AG08395 (cell line): ENCODE measurements at regions not wholly inside any gene's neighbourhood (a gene's known extent, or its start where the extent isn't known, plus 50 kb on each side); places are given as distances from the start of the nearest gene placed in this dataset.

Source experiments
- DNase-seq: peaks from one replicate; pipeline ENCODE4 v3.0.0; 2012; ENCODE audit warnings: mixed read lengths, low spot score

DNA sequence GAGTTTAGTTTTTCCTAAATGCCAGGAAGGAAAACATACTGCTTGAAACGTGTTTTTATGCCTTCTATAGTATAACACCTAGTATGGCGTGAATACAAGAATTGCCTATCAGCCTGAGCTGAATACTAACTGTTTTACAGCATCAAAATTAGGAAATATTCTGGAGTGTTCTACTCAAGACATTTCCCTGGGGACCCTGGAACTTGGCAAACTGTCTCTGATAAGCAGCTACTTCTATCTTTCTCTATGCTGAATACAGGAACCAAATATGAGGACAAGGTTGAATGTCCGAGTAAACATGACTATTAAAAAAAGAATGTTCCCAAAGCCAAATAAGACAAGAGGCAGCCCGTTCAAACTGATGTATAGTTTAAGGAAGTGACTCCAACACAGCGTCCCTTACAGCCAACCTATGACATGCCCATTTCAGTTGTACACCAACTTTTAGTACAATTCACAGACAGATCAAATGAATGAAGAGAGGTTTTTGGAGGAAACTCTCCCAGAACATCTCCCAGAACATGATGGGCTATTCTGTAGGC is 951.3 kb upstream of the ACVR2A start:
- no peak for DNase-seq

DNA sequence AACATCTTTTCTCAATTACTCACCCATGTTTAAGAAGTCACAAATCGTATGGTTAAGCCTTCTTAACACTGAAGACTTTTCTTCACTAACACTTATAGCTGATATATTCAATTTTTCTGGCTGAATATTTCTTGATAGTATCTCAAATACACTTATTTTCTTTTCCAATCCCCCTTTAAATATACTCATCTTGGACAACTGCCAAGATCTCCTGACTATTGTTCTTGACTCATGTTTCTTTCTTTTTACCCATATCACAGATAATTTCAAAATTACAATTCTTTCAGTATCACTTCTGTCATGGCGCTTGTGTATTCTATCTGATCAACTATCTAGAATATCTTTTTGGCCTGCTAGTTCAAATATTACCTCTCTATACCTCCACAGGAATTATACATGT is 954.3 kb upstream of the ACVR2A start:
- no peak for DNase-seq

DNA sequence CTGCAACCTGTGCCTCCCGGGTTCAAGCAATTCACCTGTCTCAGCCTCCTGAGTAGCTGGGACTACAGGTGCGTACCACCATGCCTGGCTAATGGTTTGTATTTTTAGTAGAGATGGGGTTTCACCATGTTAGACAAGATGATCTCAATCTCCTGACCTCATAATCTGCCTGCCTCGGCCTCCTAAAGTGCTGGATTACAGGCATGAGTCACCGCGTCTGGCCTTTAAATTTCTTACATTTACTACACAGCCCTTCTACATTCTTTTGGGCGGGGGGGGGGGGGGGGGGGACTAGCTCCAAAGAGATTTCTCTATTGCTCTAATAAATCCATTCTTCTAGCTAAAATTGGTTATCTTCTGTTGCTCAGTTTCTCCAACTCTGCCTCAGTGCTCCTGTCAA is 964.9 kb upstream of the ACVR2A start:
- no peak for DNase-seq

DNA sequence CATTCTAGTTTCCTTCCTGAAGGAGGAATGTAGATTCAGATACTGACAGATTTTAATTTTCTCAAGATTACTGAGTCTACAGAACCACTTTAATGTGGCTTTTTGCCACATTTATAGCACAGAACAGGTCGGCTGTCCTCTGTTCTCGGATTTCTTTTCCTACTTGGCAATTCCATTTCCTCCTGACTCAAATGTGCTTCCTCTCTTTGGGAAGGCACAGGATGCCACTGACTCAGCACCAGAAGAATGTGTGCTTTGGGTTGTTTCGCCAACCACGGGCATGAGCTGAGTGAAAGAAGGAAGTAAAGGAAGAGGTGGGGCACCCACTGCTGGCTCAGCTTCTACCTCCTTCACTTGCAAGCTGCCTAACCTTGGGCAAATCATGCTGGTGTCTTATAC is 970.6 kb upstream of the ACVR2A start:
- DNase-seq = peak; percentile 10

DNA sequence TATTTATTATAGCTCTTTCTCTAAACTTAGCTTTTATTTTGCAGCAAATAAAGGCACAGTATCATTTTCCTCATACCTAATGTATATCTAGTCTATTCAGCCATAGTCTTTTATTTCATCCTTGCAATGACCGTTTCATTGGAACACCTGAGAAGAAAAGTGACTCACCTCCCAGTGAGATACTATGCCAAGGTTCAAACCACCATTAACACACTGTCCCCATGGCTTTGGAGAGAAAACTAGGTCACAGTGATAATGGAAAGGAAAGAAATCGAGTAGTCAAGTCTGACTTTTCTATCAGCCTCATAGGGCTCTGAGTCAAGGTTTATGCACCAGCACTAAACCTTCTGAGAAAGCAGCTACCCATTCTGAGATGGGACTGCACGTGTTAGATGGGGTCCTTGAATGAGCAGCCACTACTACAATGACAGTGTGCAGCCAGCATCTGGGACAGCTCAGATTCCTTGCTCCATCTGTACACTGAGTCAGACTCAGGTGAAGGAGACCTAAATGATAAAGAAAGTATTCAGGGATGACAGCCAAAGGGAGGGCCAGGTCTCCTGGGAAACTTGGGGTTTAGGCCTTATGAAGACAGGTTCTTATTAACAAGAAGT is 971.1 kb upstream of the ACVR2A start:
- no peak for DNase-seq

DNA sequence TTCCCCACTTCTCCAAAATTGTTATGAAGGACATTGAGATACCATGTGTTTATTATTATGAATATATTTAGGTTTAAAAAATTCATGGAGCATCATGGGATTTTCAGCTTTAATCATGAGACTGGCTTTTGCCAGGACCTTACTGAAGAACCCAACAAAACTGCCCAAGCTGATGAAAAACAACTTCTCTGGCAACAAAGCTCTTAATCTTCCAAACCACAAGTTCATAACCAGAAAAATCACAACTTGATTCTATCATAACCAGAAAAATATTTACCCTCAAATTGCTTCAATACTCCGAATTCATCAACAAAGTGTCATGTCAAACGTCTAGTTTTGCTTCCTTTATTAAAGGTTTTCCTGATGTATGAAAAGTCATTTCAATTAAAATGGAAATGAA is 971.8 kb upstream of the ACVR2A start:
- DNase-seq = no peak

DNA sequence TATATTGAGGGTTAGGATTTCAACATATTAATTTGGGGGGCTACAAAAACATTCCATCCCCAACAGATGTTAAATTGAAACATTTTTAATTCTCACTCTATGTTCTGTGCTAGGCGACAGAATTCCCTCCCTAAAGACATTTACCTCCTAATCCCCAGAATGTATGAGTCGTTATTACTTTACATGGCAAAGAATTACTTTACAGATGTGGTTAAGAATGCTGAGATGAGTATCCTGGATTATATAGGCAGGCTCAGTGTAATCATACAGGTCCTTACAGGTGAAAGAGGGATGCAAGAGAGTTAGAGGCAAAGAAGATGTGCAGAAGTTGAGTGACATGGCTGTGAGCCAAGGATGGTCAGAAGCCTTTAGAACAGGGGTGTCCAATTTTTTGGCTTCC is 974.1 kb upstream of the ACVR2A start:
- DNase-seq = no peak

DNA sequence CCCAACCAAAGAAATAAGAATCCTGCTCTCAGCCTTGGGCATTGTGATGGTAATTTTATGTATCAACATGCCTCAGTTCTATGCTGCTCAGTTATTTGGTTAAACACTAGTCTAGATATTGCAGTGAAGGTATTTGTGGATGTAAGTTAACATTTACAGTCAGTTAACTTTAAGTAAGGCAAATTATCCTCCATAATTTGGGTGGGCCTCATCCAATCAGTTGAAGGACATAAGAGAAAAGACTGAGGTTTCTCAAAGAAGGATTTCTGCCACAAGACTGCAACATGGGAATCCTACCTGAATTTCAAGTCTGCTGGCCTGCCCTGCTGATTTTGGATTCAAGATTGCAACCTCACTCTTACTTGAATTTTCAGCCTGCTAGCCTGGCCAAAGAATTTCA is 975.5 kb upstream of the ACVR2A start:
- DNase-seq = no peak

DNA sequence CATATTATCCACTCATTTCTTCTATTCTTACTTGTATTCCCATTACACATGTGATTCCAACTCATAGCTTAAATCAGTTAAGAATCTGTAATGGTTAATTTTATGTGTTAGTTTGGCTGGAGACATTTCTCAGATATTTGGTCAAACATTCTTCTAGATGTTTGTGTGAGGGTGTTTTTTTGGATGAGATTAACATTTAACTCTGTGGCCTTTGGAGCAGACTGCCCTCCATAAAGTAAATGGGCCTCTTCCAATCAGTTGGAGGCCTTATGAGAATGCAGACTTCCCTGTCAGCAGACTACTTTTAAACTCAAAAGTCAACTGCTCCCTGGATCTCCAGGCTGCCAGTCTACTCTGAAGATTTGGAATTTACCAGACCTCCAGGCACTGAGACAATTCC is 976.8 kb upstream of the ACVR2A start:
- DNase-seq = no peak

DNA sequence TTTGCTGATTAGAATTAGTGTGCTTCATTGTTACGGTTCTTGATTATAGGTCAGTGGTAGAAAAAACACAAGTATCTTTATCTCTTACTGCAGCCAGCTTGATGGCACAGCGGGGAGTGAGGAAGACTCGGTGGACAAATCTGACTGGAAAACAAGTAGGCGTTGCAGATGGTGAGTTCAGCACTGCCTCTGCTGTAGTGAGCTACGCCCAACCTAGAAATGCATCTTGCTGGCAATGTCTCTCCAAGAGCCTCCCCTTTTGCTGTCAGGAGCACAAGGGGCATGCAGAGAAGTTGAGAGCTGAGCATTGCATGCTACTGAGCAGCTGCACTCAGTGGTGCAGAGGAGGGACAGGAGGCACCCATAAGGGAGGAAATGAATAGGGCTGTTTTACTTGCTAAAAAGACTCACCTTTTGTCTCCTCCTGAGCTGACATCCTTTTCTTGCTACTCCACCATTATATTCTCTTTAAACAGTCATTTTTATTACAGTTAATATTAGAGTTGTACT is 977.3 kb upstream of the ACVR2A start:
- DNase-seq = no peak

DNA sequence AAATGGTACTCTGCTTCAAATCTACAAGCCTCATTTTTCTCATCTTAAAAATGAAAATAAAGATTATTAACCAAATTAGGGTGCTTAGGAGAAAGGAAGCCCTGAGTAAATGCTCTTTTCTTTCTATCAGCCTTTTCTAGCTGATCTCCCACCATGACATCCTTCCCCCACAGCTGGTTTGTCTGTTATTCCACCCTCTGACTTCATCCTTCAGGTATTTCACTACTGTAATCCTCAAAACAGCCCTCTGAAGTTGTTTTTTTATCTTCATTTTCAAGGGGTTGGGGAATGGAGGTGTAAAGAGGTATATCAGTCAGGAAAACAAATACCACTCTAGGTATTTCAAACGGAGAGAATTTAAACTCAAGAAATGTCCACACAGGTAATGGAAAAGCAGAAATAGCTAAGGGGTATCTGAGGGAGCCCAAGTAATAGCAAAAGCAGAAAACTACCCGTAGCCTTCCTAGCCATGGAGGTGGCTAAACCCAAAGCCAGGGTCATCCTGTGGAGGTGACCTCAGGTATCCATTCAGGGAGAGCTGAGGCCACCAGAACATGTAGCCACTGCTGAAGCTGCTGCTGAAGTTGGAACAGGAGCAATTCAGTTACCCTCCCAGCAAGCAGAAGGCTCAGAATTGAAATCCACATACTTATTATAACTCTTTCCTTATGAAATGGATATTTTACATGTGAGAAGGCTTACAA is 990.9 kb upstream of the ACVR2A start:
- DNase-seq = peak; percentile 19

DNA sequence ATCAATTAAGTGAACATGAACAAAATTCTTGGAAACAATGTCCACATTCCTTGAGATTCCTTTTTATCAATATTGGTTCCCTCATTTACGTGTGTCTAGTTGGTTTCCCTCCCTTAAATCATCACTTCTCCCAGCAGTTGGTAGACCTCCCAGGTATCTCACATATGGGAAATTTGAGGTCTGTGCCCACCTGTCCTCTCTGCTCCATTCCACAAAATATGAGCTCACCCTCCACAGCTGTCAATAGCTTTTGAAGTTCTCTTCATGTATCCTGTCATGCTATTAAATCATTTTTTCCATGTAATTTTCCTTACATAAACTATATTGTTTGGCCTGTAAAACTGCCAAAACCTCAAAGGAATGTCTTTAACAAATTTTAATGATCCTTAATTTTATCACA is 992.2 kb upstream of the ACVR2A start:
- DNase-seq = no peak

DNA sequence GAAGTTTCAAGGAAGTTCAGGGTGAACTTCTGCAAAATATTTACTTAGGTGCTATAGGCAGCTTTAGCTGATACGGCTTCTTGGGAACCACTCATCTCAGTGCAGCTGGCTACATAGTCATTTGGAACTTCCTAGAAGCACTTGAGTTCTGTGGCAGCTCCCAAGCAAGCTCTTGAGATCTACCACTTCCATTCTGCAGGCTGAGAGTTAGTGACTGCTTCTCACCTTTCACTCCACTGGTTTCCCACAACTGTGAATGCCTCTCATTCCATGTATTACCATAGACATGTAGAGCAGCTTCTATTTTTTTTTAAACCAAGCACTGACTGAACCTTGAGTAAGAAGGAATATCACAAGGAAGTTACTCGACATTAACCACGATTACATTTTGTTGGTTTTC is 994.1 kb upstream of the ACVR2A start:
- no peak for DNase-seq

DNA sequence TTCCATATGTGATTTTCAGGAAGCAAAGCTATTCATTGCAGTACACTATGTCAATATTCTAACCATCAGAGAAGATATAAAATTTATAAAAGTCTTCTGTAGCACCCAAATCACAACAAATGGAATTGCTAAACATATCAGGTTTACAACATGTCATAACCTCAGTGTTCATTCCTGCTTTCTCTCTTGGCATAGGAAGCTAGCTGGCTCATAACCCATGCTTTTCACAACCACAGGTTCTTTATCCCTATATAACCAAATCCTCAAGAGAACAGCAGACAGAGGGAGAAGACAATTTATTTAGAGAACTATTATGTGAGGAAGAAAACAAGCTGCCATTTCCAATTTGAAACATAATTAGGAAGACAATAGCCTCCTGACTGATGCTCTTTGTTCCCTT is 997.0 kb upstream of the ACVR2A start:
- no peak for DNase-seq

DNA sequence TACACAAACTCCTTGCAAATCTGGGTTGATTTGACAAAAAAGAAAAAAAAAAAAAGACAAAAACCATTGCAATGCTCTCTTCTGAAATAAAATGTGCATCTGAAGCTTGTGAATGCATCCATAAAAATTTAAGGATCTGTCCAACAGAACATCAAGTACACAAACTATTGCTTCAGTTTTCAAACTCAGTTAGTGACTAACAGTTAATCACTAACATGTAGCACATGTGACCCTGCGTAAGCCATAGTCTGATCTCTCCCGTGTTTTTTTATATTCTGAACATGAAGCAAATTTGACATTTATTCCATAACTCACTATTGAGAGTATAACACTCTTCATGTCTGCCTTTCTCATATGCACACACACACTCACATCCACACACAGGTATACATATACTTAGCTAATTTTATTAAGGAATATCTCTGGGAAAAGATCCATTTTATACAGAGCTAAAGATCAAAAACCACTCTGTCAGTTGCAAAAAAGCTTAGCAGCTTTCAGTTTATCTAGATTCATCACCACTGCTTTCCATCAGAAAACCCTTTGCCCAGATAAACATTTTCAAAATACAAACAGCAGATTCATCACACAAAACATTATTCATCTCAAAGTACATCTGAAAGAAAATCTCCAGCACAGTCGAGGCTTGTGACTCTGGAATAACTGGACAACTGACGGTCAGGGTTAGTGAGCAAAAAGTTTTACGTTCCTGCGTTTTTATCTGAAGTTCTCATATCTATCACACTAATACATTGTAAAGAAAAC is 1000.4 kb upstream of the ACVR2A start:
- peak; percentile 48 for DNase-seq

DNA sequence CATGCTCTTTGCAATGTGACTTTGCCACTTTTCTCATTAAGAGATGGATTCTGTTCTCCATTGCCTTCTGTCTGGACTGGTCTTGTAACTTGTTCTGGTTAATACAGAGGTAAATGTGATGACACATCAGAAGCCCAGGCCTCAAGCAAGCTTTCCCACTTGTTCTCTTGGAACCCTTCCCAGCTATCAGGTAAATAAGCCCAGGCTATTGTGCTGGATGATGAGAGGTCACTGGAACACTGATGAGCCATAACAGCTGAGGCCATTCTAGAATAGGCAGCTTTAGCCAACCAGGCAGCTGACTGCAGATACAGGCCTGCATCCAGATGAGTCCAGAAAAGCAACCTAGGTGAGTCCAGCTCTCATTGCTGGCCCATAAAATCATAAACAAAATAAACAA is 1007.0 kb upstream of the ACVR2A start:
- no peak for DNase-seq

DNA sequence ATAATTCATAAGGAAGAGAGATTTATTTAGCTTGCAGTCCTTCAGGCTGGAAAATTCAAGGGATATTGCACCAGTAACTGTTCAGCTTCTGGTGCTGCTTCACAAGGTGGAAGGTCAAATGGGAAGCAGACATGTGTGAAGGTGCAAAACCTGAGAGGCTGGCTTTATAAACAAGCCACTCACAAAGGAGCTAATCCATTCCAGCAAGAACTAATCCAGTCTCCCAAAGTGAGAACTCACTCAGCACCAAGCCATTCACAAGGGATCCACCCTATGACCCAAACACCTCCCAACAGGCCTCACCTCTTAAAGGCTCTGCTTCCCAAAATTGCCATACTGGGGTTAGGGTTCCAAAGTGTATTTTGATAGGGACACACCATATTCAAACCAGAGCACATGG is 1018.4 kb upstream of the ACVR2A start:
- no peak for DNase-seq

DNA sequence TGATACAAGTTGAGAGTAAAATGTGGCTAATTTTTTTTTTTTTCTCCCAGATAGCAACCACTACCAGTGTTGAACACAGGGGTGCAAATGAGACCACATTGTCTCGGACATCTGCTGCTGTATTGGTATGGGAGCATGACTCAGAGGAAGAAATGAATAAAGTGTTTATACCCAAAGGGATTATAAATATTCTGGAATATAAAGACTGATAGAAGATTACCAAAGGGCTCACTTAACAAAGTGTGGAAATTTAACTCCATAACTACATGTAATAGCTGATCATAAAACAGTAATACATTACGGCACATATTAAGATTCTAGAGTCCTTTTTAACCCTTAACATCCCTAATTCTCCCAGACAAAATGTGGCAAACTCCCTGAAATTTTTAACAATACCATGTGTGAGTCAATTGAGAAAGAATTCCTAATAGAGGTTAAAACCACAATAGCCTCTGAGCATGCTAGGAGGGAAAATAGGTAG is 1023.0 kb upstream of the ACVR2A start:
- peak; percentile 50 for DNase-seq

DNA sequence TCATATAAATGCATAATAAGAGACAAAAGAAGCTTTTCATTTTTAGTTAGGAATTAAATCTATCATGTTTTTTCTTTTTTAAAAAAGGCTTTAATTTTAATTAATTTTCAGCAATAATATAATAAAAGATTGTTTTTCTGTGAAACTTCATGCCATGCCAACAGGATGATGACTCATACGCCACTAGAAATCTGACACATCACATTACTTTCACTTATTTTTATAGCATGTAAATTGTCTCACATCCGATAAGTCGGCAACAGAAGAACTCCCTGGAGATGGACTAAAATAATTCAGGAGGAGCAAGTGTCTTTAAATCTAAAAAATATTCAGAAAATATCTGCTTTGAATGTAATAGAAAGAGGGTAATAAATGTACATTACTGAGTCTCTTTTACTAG is 1024.2 kb upstream of the ACVR2A start:
- DNase-seq = peak; percentile 19

DNA sequence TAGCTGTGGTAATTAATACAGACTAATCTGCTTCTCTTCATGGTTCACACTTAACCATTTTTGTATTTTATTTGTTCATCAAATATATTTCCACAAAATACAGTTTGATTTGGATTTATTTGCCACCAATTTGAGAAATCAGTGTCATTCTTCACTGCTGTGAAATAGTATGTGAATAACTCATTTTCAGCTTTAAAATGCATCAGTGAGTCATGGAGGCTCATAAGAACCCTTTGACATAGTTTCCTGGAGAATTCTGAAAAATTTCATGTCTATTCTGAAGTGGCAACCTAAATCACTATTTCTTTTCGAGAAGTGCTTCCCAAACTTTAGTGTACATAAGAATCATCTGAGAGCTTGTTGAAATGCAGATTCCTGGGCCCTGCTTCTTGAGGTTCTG is 1026.7 kb upstream of the ACVR2A start:
- DNase-seq = peak; percentile 17

DNA sequence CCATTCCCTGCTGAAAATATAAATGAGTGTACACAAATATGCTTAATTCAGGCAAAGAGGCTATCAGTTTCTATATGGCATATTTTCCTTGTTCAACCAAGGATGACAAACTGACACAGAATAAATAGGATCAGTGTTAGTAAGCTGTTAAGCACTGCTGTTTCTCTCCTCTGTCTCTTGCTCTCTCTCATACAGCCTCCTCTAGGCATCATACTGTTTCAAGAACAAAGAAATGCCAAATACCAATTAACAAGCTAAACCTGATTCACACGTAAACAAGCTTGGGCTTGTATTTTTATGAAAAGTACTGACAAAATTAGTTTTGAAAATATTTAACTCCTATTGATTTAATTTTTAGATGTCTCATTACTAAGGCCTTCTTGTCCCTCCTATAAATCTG is 1027.2 kb upstream of the ACVR2A start:
- DNase-seq = no peak

DNA sequence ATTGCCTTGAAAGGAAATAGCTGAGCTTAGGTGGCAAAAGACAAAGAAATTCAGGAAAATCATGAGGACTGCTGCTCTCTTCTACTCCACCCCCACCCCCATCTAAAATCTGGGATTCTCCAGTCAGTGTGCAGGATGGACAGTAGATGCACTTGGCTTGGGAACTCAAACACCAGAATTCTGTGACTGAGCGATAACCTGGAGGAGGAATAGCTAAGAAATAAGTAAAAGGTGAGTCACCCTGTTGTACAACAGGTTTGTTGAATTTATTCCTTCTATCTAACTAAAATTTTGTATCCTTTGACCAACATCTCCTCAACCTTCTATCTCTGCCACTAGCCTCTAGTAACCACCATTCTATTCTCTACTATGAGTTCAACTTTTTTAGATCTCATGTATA is 1029.9 kb upstream of the ACVR2A start:
- no peak for DNase-seq
